Endothelial cell of umbilical vein (primary cell): ENCODE measurements at regions not wholly inside any gene's neighbourhood (a gene's known extent, or its start where the extent isn't known, plus 50 kb on each side); places are given as distances from the start of the nearest gene placed in this dataset.

Source experiments
- BruUV-seq: library from RNA; stranded (reverse); fragments of 400-500 nt; replicated peaks from 2 replicates; lab custom pipeline; 2021; lab: Mats Ljungman, UMichigan
- CTCF ChIA-PET: fragments of 300-600, 350-600 bp; sonication (Branson Sonifier 250); formaldehyde crosslinking; loops from one replicate; lab custom pipeline; 2021; ENCODE audit warnings: antibody characterized with exemption, inconsistent platforms; lab: Charles Lee
- POLR2A ChIA-PET: fragments of 300-600, 350-600 bp; sonication (Branson Sonifier 250); formaldehyde crosslinking; loops from one replicate; lab custom pipeline; 2021; ENCODE audit warnings: antibody characterized with exemption, inconsistent platforms; lab: Charles Lee
- DNase-seq: peaks from one replicate; pipeline ENCODE4 v3.0.0-alpha.2; 2011; ENCODE audit warnings: low read depth, low spot score
- FAIRE-seq: peaks from 2 replicates; lab custom pipeline; 2011; peaks lifted over from hg19 to GRCh38; lab: Jason Lieb, UNC
- H2AFZ ChIP-seq: 2 replicates; pipeline ENCODE4 v1.6.0; 2012; ENCODE audit warnings: low read depth, low read length, control low read depth, inconsistent platforms
- H3K27ac ChIP-seq: 2 replicates; pipeline ENCODE4 v1.5.1; 2011; ENCODE audit warnings: low read depth, mild to moderate bottlenecking, control low read depth, low read length, moderate library complexity; ENCODE audit not compliant: insufficient read depth
- H3K27me3 ChIP-seq, 2 experiments: 2 replicates each; pipeline versions ENCODE4 v1.6.0 to v1.6.1; 2011; ENCODE audit warnings: low read length in 2 of 2, mixed read lengths in 1 of 2; ENCODE audit not compliant: control insufficient read depth in 2 of 2, insufficient read depth in 2 of 2
- H3K36me3 ChIP-seq, 2 experiments: 2 replicates in 1 of 2; 3 replicates in 1 of 2; pipeline ENCODE4 v1.5.1; 2011; ENCODE audit warnings: low read length in 2 of 2, mild to moderate bottlenecking in 1 of 2, moderate library complexity in 1 of 2; ENCODE audit not compliant: control insufficient read depth in 2 of 2, insufficient read depth in 2 of 2; ENCODE audit errors: extremely low read depth in 1 of 2
- H3K4me1 ChIP-seq: 3 replicates; pipeline ENCODE4 v1.5.1; 2011; ENCODE audit warnings: mild to moderate bottlenecking, low read length; ENCODE audit not compliant: control insufficient read depth, insufficient read depth; ENCODE audit errors: extremely low read depth
- H3K4me2 ChIP-seq: 2 replicates; pipeline ENCODE4 v1.6.1; 2011; ENCODE audit warnings: low read length, control low read depth, mixed read lengths; ENCODE audit not compliant: insufficient read depth
- H3K4me3 ChIP-seq, 3 experiments: fragments of 200-600 bp in 1 of 3; sonication (generic), shearing (Covaris generic) in 1 of 3; replicated peaks in 1 of 3; 2 replicates each; pipeline ENCODE4 v1.5.1; 2011 to 2016; ENCODE audit warnings: control low read depth in 3 of 3, low read length in 3 of 3, mild to moderate bottlenecking in 2 of 3, inconsistent platforms in 1 of 3, low read depth in 1 of 3, moderate library complexity in 1 of 3; ENCODE audit not compliant: insufficient read depth in 1 of 3
- H3K79me2 ChIP-seq: 2 replicates; pipeline ENCODE4 v1.6.0; 2012; ENCODE audit warnings: low read length, inconsistent platforms; ENCODE audit not compliant: control insufficient read depth, insufficient read depth
- H3K9ac ChIP-seq: replicated peaks from 2 replicates; pipeline ENCODE3; 2011; ENCODE audit warnings: low read length, control low read depth; ENCODE audit not compliant: insufficient read depth; ENCODE audit errors: extremely low read depth
- H3K9me1 ChIP-seq: replicated peaks from 3 replicates; pipeline ENCODE4 v1.6.0; 2011; ENCODE audit warnings: mild to moderate bottlenecking, low read length; ENCODE audit not compliant: control insufficient read depth, insufficient read depth; ENCODE audit errors: extremely low read depth
- H3K9me3 ChIP-seq: replicated peaks from 2 replicates; pipeline ENCODE4 v1.5.1; 2012; ENCODE audit warnings: low read length, inconsistent platforms; ENCODE audit not compliant: control insufficient read depth, insufficient read depth
- H4K20me1 ChIP-seq: replicated peaks from 2 replicates; pipeline ENCODE3; 2011; ENCODE audit warnings: mild to moderate bottlenecking, low read length; ENCODE audit not compliant: control insufficient read depth, insufficient read depth; ENCODE audit errors: extremely low read depth
- CTCF ChIP-seq, 2 donors: IDR thresholded peaks; 1 replicate in 1 of 2; 2 replicates in 1 of 2; pipeline ENCODE4 v1.5.1; 2011; ENCODE audit warnings: low read length in 2 of 2, mild to moderate bottlenecking in 2 of 2, moderate library complexity in 2 of 2, control low read depth in 1 of 2, inconsistent platforms in 1 of 2, low read depth in 1 of 2; ENCODE audit not compliant: insufficient read depth in 1 of 2; ENCODE audit errors: extremely low read depth in 1 of 2
- EZH2 ChIP-seq: IDR thresholded peaks from 2 replicates; pipeline ENCODE4 v1.6.1; 2012; ENCODE audit warnings: borderline replicate concordance, low read depth, mild to moderate bottlenecking, moderate library complexity, low read length, inconsistent platforms; ENCODE audit not compliant: severe bottlenecking
- FOS ChIP-seq: IDR thresholded peaks from 2 replicates; pipeline ENCODE4 v1.6.1; 2011; ENCODE audit warnings: mild to moderate bottlenecking, low read length, moderate library complexity, borderline replicate concordance; ENCODE audit not compliant: insufficient read depth
- GATA2 ChIP-seq: IDR thresholded peaks from 2 replicates; pipeline ENCODE4 v1.7.0; 2011; ENCODE audit warnings: low read depth, mild to moderate bottlenecking, moderate library complexity, mixed read lengths, low read length; ENCODE audit not compliant: insufficient read length, insufficient read depth
- JUN ChIP-seq: IDR thresholded peaks from 2 replicates; pipeline ENCODE4 v1.6.1; 2011; ENCODE audit warnings: borderline replicate concordance, low read depth; ENCODE audit not compliant: insufficient read length, insufficient read depth
- MYC ChIP-seq: IDR thresholded peaks from one replicate; pipeline ENCODE4 v1.6.1; 2011; ENCODE audit warnings: mild to moderate bottlenecking, low read depth, low read length
- POLR2A ChIP-seq: IDR thresholded peaks from 2 replicates; pipeline ENCODE4 v1.6.1; 2012; ENCODE audit warnings: low read depth, mild to moderate bottlenecking, control low read depth, low read length
- POLR2AphosphoS5 ChIP-seq: IDR thresholded peaks from 2 replicates; pipeline ENCODE4 v1.6.1; 2012; ENCODE audit warnings: low read depth, mild to moderate bottlenecking, control low read depth, low read length, moderate library complexity; ENCODE audit not compliant: insufficient read depth
- dilution Hi-C: fragments of 300-500 bp; cut with MboI; formaldehyde crosslinking; loops from one replicate; pipeline ENCODE4 v1.15.0; 2019; ENCODE audit warnings: low sequenced_read_pairs; ENCODE audit not compliant: extremely low pct_ligation_motif_present
- intact Hi-C: fragments of 100-400 bp; cut with micrococcal nuclease; formaldehyde crosslinking; loops from one replicate; pipeline ENCODE4 v1.10.0; 2022
- TF ChIP-seq, protein P1 (sequence below): IDR thresholded peaks from 2 replicates; pipeline ENCODE4 v1.6.1; 2011; ENCODE audit not compliant: insufficient read depth, insufficient read length

- dilution Hi-C loops: no loop called here
- no peak for FAIRE-seq
- Histone ChIP-seq H3K9ac (no peak overlapping the region), H3K4me2 (no peak overlapping the region), H3K27ac (no peak overlapping the region), H2AFZ (no peak overlapping the region), H3K9me3 (peaks cover 2% of the 10 kb centered on the region), H3K27me3 (no peaks in the 10 kb centered on the region), H4K20me1 (no peaks in the 10 kb centered on the region), H3K9me1 (no peaks in the 10 kb centered on the region), H3K79me2 (no peaks in the 10 kb centered on the region), H3K4me1 (no peaks in the 10 kb centered on the region), H3K36me3 (no peaks in the 10 kb centered on the region), H3K4me3 (no peak overlapping the region)
- intact Hi-C loops: no loop called here
- no peak for TF ChIP-seq MYC
- no peak for TF ChIP-seq POLR2AphosphoS5
- TF ChIP-seq CTCF (IDR thresholded peaks at IDR 0.05; ENCODE audit: extremely low read depth in 1 of 2, insufficient read depth in 1 of 2, low read depth in 1 of 2, low read length in 2 of 2): no peak
- DNase-seq: no peak
- no TSS peak for BruUV-seq
- ChIA-PET POLR2A (interaction anchor here (0.5 kb wide), 1 partner anchor 294 kb away, joined by 3 read pairs; no protein-coding TSS in a partner anchor), CTCF (no interaction called here)
Observed at GRCh38 chr15:94080989-94081605, 150.3 kb upstream of the MCTP2 start.

GRCh38 chr15:94080416-94080815 is 150.9 kb upstream of the MCTP2 start:
- H3K27ac ChIP-seq: no peak overlapping the region
- H3K36me3 ChIP-seq: no peaks in the 10 kb centered on the region
- H3K9me1 ChIP-seq: no peaks in the 10 kb centered on the region
- H3K27me3 ChIP-seq: no peaks in the 10 kb centered on the region
- ChIA-PET CTCF (no interaction called here), POLR2A (interaction anchor here (0.5 kb wide), 1 partner anchor 294 kb away, joined by 3 read pairs; no protein-coding TSS in a partner anchor)
- H2AFZ ChIP-seq: no peak overlapping the region
- no peak for TF ChIP-seq POLR2A
- no peak for TF ChIP-seq GATA2
- TF ChIP-seq, protein P1, sequence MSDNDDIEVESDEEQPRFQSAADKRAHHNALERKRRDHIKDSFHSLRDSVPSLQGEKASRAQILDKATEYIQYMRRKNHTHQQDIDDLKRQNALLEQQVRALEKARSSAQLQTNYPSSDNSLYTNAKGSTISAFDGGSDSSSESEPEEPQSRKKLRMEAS: no peak
- TF ChIP-seq JUN: no peak
- TF ChIP-seq POLR2AphosphoS5: no peak
- TF ChIP-seq EZH2: no peak
- TF ChIP-seq CTCF (IDR thresholded peaks at IDR 0.05; ENCODE audit: extremely low read depth in 1 of 2, insufficient read depth in 1 of 2, low read depth in 1 of 2, low read length in 2 of 2): no peak
- TF ChIP-seq FOS: no peak
- TF ChIP-seq MYC: no peak
- no peak overlapping the region for H3K4me2 ChIP-seq
- no peak for FAIRE-seq
- no peaks in the 10 kb centered on the region for H4K20me1 ChIP-seq
- no peaks in the 10 kb centered on the region for H3K4me1 ChIP-seq
- no peak overlapping the region for H3K4me3 ChIP-seq
- BruUV-seq: no TSS peak
- H3K9me3 ChIP-seq: peaks cover 2% of the 10 kb centered on the region
- no peaks in the 10 kb centered on the region for H3K79me2 ChIP-seq
- H3K9ac ChIP-seq: no peak overlapping the region
- no peak for DNase-seq
- intact Hi-C loops: no loop called here
- dilution Hi-C loops: no loop called here
